ENCODE measurements at regions not wholly inside any gene's neighbourhood (a gene's known extent, or its start where the extent isn't known, plus 50 kb on each side); places are given as distances from the start of the nearest gene placed in this dataset.
A peak's percentile ranks its signal among the peaks of the same experiment; 100 is the strongest.

- DNase-seq (ENCODE audit: low read depth in 4 of 4, low spot score in 1 of 4), result no peak
These were observed 509.0 kb downstream of the CD83 start for GRCh38 chr6:14626556-14626955.

- no peak for DNase-seq (ENCODE audit: low read depth in 4 of 4, low spot score in 1 of 4)
These were observed 512.4 kb downstream of the CD83 start for GRCh38 chr6:14630016-14630415.

- no peak for DNase-seq (ENCODE audit: low read depth in 4 of 4, low spot score in 1 of 4)
These were observed 515.9 kb downstream of the CD83 start for GRCh38 chr6:14633479-14633878.

GRCh38 chr6:14634072-14634471, 516.5 kb downstream of the CD83 start:
- no peak for DNase-seq (ENCODE audit: low read depth in 4 of 4, low spot score in 1 of 4)

GRCh38 chr6:14635195-14635594, 517.6 kb downstream of the CD83 start:
- peak in 1 of 4 experiments; percentile 24 for DNase-seq (ENCODE audit: low read depth in 4 of 4, low spot score in 1 of 4)

- DNase-seq (ENCODE audit: low read depth in 4 of 4, low spot score in 1 of 4), result no peak
These were observed 518.5 kb downstream of the CD83 start for GRCh38 chr6:14635934-14636591.

- DNase-seq (ENCODE audit: low read depth in 4 of 4, low spot score in 1 of 4), result no peak
These were observed 520.9 kb downstream of the CD83 start for GRCh38 chr6:14638435-14638905.

GRCh38 chr6:14638906-14639761, 521.6 kb downstream of the CD83 start:
- DNase-seq (ENCODE audit: low read depth in 4 of 4, low spot score in 1 of 4), result no peak

GRCh38 chr6:14639983-14640599, 522.5 kb downstream of the CD83 start:
- no peak for DNase-seq (ENCODE audit: low read depth in 4 of 4, low spot score in 1 of 4)

- no peak for DNase-seq (ENCODE audit: low read depth in 4 of 4, low spot score in 1 of 4)
These were observed 523.1 kb downstream of the CD83 start for GRCh38 chr6:14640631-14641030.

GRCh38 chr6:14641423-14642135, 524.0 kb downstream of the CD83 start:
- DNase-seq (ENCODE audit: low read depth in 4 of 4, low spot score in 1 of 4), result no peak

GRCh38 chr6:14642136-14642505, 524.5 kb downstream of the CD83 start:
- DNase-seq (ENCODE audit: low read depth in 4 of 4, low spot score in 1 of 4), result no peak

- DNase-seq (ENCODE audit: low read depth in 4 of 4, low spot score in 1 of 4), result no peak
These were observed 525.3 kb downstream of the CD83 start for GRCh38 chr6:14642842-14643241.

GRCh38 chr6:14644381-14644780, 526.8 kb downstream of the CD83 start:
- DNase-seq (ENCODE audit: low read depth in 4 of 4, low spot score in 1 of 4), result no peak

- no peak for DNase-seq (ENCODE audit: low read depth in 4 of 4, low spot score in 1 of 4)
These were observed 527.6 kb downstream of the CD83 start for GRCh38 chr6:14645221-14645620.

- no peak for DNase-seq (ENCODE audit: low read depth in 4 of 4, low spot score in 1 of 4)
These were observed 528.3 kb downstream of the CD83 start for GRCh38 chr6:14645841-14646240.

- DNase-seq (ENCODE audit: low read depth in 4 of 4, low spot score in 1 of 4), result no peak
These were observed 528.8 kb downstream of the CD83 start for GRCh38 chr6:14646371-14646770.

GRCh38 chr6:14647357-14647756, 529.8 kb downstream of the CD83 start:
- no peak for DNase-seq (ENCODE audit: low read depth in 4 of 4, low spot score in 1 of 4)

GRCh38 chr6:14652536-14652935, 535.0 kb downstream of the CD83 start:
- DNase-seq (ENCODE audit: low read depth in 4 of 4, low spot score in 1 of 4), result no peak

- no peak for DNase-seq (ENCODE audit: low read depth in 4 of 4, low spot score in 1 of 4)
These were observed 537.9 kb downstream of the CD83 start for GRCh38 chr6:14655201-14656061.
